MCF 10A (cell line): ENCODE measurements at regions not wholly inside any gene's neighbourhood (a gene's known extent, or its start where the extent isn't known, plus 50 kb on each side); places are given as distances from the start of the nearest gene placed in this dataset.

Experiments
- BruUV-seq: library from RNA; stranded (reverse); fragments of 400-500 nt; replicated peaks from 2 replicates; lab custom pipeline; 2021; lab: Mats Ljungman, UMichigan
- CTCF ChIA-PET: fragments of 300-600 bp; sonication (Branson Sonifier 250); formaldehyde crosslinking; extraction: SDS; loops from one replicate; lab custom pipeline; 2021; ENCODE audit warnings: antibody characterized with exemption, inconsistent platforms; lab: Yijun Ruan, JAX
- POLR2A ChIA-PET: fragments of 300-600, 350-650 bp; sonication (Branson Sonifier 250); formaldehyde crosslinking; extraction: SDS; loops from one replicate; lab custom pipeline; 2020; ENCODE audit warnings: antibody characterized with exemption, inconsistent platforms; lab: Yijun Ruan, JAX
- DNase-seq: peaks from one replicate; pipeline ENCODE4 v3.0.0-alpha.2; 2018; ENCODE audit not compliant: unreplicated experiment
- H3K27ac Mint-ChIP-seq: one replicate; pipeline ENCODE4 v1.8.0; 2022; ENCODE audit warnings: mild to moderate bottlenecking, low read depth, mixed read lengths; ENCODE audit not compliant: unreplicated experiment
- H3K27me3 Mint-ChIP-seq: one replicate; pipeline ENCODE4 v1.8.0; 2022; ENCODE audit warnings: mixed read lengths; ENCODE audit not compliant: insufficient read depth, unreplicated experiment
- H3K36me3 Mint-ChIP-seq: one replicate; pipeline ENCODE4 v1.8.0; 2022; ENCODE audit warnings: mild to moderate bottlenecking, moderate library complexity, mixed read lengths; ENCODE audit not compliant: insufficient read depth, unreplicated experiment
- H3K4me1 Mint-ChIP-seq: one replicate; pipeline ENCODE4 v1.8.0; 2022; ENCODE audit warnings: mixed read lengths; ENCODE audit not compliant: insufficient read depth, unreplicated experiment
- H3K4me3 Mint-ChIP-seq: one replicate; pipeline ENCODE4 v1.8.0; 2022; ENCODE audit warnings: mild to moderate bottlenecking, moderate library complexity, mixed read lengths; ENCODE audit not compliant: unreplicated experiment
- H3K9me3 Mint-ChIP-seq: one replicate; pipeline ENCODE4 v1.8.0; 2022; ENCODE audit warnings: mixed read lengths; ENCODE audit not compliant: unreplicated experiment
- CTCF ChIP-seq: fragments of 200-600 bp; IDR thresholded peaks from one replicate; pipeline ENCODE4 v1.8.0; 2022; ENCODE audit warnings: antibody characterized with exemption, mild to moderate bottlenecking; ENCODE audit not compliant: unreplicated experiment
- intact Hi-C: fragments of 100-400 bp; cut with micrococcal nuclease; formaldehyde crosslinking; loops from 2 replicates; pipeline ENCODE4 v1.14.1; 2022

GRCh38 chr1:221945669-221946068 lies 203.8 kb upstream of the DUSP10 start:
- intact Hi-C loops: no loop called here
- peaks cover 5% of the 10 kb centered on the region for H3K4me1 Mint-ChIP-seq

GRCh38 chr1:221944247-221944870 lies 202.5 kb upstream of the DUSP10 start:
- Mint-ChIP-seq H3K27ac (no peak overlapping the region), H3K27me3 (no peaks in the 10 kb centered on the region), H3K4me1 (peaks cover 5% of the 10 kb centered on the region), H3K36me3 (no peaks in the 10 kb centered on the region), H3K4me3 (no peak overlapping the region), H3K9me3 (peaks cover 33% of the 10 kb centered on the region)
- intact Hi-C loops: no loop called here
- DNase-seq: no peak
- BruUV-seq: no TSS peak
- ChIA-PET CTCF (interaction anchor here (0.8 to 0.9 kb wide), 2 partner anchors 64 to 65 kb away, joined by 3 read pairs; no protein-coding TSS in a partner anchor), POLR2A (no interaction called here)
- TF ChIP-seq CTCF: no peak

More at GRCh38 chr1:221945669-221946068, 203.8 kb upstream of the DUSP10 start:
- BruUV-seq: no TSS peak
- H3K4me3 Mint-ChIP-seq: no peak overlapping the region
- CTCF ChIA-PET: no interaction called here
- peaks cover 34% of the 10 kb centered on the region for H3K9me3 Mint-ChIP-seq
- H3K36me3 Mint-ChIP-seq: no peaks in the 10 kb centered on the region
- no peaks in the 10 kb centered on the region for H3K27me3 Mint-ChIP-seq
- POLR2A ChIA-PET: no interaction called here
- H3K27ac Mint-ChIP-seq: no peak overlapping the region
- DNase-seq: no peak
- TF ChIP-seq CTCF: no peak

- Mint-ChIP-seq H3K4me3 (no peak overlapping the region), H3K27ac (no peak overlapping the region), H3K27me3 (no peaks in the 10 kb centered on the region), H3K4me1 (peaks cover 8% of the 10 kb centered on the region), H3K9me3 (peaks cover 18% of the 10 kb centered on the region), H3K36me3 (no peaks in the 10 kb centered on the region)
- intact Hi-C loops: no loop called here
- TF ChIP-seq CTCF: no peak
- no peak for DNase-seq
- CTCF ChIA-PET: interaction anchor here (0.6 kb wide), 1 partner anchor 236 kb away, joined by 3 read pairs; no protein-coding TSS in a partner anchor
- POLR2A ChIA-PET: interaction anchor here (0.9 to 1.9 kb wide), 2 partner anchors 11 to 49 kb away, joined by 3 to 7 read pairs; no protein-coding TSS in a partner anchor
- no TSS peak for BruUV-seq
Observed at GRCh38 chr1:221940631-221941030, 198.7 kb upstream of the DUSP10 start.

GRCh38 chr1:221939607-221940006 lies 197.7 kb upstream of the DUSP10 start:
- BruUV-seq: no TSS peak
- Mint-ChIP-seq H3K4me3 (no peak overlapping the region), H3K4me1 (peaks cover 8% of the 10 kb centered on the region), H3K36me3 (no peaks in the 10 kb centered on the region), H3K27me3 (no peaks in the 10 kb centered on the region), H3K27ac (no peak overlapping the region), H3K9me3 (peaks cover 16% of the 10 kb centered on the region)
- POLR2A ChIA-PET: interaction anchor here (0.9 kb wide), 2 partner anchors 18 to 48 kb away, joined by 3 to 4 read pairs; no protein-coding TSS in a partner anchor
- intact Hi-C loops: no loop called here
- CTCF ChIA-PET: no interaction called here
- no peak for TF ChIP-seq CTCF
- DNase-seq: no peak
